GM18520 (cell line): ENCODE measurements at regions not wholly inside any gene's neighbourhood (a gene's known extent, or its start where the extent isn't known, plus 50 kb on each side); places are given as distances from the start of the nearest gene placed in this dataset.
"Not testable (repeated sequence)": the region's sequence is repeated elsewhere in the genome, so short reads cannot be mapped to it uniquely, and the experiment has no call there.

Experiments used
- ATAC-seq: cut with Tn5 transposase; IDR thresholded peaks from one replicate; pipeline ENCODE4 v1.9.1; 2021; ENCODE audit not compliant: unreplicated experiment

DNA sequence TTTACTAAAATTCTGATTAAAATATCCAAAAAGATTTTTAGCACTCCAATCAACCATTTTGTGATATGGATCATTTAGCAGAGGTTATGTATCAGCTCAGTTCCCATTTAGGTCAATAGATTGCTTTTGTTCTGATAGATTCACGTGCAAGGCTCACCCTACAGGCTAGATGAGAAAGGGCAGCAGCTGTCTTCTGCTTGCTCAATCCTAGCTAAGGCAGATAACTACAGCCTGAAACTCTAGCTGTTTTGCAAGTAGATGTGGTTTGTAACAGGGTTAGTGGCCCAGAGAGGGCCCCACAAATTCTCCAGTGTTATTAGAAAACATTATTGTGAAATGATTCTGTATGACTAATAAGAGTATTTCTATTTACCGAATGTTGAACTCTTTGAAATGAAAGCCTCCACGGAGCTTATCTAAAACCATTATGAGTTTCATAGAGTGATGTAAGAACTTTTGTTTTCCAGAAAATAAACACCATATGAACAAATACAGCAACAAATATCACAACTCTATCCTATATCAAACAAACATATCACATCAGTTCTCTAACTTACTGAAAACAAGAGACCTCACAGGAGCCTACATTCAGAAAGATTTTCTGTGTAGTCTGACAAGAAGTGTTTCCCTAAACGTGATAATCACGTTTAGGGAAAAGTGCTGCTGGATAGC lies 841.9 kb upstream of the ACO1 start:
- peak; percentile 100 for ATAC-seq

GRCh38 chr9:31554941-31555340 lies 829.5 kb upstream of the ACO1 start:
- ATAC-seq: no peak

GRCh38 chr9:31556667-31557463 lies 827.6 kb upstream of the ACO1 start:
- ATAC-seq: no peak

GRCh38 chr9:31572190-31572589 lies 812.3 kb upstream of the ACO1 start:
- not testable (repeated sequence) for ATAC-seq

DNA sequence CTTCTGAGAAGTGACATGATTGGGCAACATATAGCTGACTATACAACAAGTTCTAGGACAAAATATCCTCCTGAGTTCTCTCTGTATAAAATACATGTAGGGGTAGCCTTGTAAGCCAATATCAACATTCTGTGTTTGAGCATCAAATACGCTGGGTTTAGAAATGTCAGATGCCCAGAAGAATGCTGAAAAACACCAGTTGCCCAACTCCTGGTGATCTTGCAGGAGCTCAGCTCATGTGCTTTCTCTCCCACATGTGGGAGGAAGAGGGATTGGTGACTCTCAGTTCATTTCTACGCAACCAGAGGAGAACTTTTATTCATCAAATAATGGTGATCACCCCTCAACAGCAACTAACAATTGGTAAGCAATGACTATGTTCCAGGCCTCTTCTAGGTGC lies 810.9 kb upstream of the ACO1 start:
- ATAC-seq: no peak

DNA sequence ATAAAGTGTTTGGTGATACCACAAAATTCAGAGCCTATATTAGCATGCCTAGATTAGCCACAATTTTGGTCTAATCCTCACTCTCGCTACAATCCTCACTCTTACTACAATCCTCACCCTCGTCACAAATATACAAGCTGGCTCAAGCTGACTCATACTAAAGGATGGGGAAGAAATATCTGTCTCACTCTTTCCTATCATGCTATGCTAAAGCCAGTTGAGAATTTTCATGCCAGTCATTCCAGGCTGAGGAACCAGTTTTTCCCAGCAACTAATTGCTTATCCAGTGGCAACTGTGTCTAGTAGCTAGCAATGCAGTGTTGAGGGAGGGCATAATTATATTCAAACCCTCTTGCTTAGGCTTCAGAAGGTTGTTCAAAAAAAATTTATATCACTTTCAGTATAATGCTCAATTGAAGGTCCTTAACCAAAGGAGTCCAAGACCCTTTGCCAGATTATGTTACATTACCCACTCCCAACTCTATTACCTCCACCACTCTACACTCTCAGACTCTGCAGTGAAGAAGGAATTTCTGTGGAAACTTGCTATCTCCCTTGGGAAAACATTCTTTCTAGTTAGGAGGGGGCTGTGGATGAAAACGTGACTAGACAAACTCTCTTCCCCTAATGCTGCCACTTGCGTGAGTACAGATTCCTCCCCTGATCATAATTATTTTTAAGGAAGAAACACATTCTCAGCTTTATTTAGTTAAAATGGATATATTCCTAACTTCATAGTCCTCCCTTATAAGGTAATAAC lies 810.3 kb upstream of the ACO1 start:
- ATAC-seq: no peak

DNA sequence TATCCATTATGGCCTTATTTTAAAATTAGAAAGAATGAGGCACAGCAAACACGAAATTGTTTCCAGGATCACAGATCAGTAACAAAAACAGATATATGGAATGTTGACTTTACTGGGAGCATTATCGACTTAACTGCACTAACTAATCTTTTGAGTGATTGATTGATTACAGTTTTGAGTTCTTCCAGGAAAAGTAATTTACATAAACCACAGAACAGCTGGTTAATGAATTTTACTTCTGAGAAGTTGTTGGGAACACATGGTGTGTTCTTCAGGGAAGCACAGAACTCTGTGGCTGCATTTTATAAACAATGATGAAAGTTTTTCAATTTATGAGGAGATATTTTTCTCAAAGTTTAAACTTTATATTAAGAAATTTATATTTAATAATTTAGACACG lies 802.4 kb upstream of the ACO1 start:
- no peak for ATAC-seq

GRCh38 chr9:31582561-31582960 lies 801.9 kb upstream of the ACO1 start:
- no peak for ATAC-seq

- no peak for ATAC-seq
Observed at GRCh38 chr9:31585158-31585557, 799.3 kb upstream of the ACO1 start.

DNA sequence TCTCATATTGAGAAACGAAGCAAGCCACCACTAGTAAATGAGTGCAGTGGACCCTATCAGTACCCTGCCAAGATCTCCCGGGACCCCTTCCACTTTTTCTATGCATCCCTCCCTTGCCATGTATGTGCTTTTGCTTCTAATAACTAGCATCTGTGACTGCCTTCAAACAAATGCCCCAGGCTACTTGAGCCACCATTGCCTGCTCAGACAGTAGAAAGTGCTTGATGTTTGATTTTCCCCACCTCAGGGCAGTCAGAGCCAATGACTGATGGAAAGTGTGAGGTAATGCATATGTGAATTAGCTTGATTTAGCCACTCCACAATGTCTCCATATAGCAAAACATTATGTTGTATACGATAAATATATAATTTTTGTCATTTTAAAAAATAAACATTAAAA lies 797.3 kb upstream of the ACO1 start:
- ATAC-seq: no peak

GRCh38 chr9:31588006-31588405 lies 796.4 kb upstream of the ACO1 start:
- ATAC-seq: no peak

GRCh38 chr9:31588756-31589155 lies 795.7 kb upstream of the ACO1 start:
- no peak for ATAC-seq

DNA sequence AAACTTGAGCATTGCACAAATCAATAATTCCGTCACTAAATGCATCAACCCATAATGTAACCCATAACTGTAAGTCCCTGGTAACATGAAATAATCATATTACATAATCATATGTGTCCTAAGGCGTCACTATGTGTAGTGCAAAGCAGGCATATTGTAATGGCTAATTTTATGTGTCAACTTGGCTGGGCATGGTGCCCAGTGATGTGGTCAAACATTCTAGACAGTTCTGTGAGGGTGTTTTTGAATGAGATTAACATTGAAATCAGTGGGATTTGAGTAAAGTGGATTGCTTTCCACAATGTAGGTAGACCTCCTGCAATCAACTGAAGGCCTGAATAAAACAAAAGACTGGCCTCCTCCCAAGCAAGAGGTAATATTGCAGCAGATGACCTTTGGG lies 794.4 kb upstream of the ACO1 start:
- no peak for ATAC-seq

DNA sequence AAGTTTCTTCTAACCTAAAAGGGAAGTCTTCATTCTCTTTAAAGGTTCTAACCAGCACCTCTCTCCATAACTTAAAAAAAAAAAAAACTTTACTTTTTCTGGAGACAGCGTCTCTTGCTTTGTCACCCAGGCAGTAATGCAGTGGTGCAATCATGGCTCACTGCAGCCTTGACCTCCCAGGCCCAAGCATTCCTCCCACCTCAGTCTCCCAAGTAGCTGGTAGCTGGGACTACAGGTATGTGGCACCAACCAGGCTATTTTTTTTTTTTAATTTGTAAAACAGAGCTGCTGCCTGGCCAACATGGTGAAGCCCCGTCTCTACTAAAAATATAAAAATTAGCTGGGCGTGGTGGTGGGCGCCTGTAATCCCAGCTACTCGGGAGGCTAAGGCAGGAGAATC lies 787.4 kb upstream of the ACO1 start:
- ATAC-seq: not testable (repeated sequence)

DNA sequence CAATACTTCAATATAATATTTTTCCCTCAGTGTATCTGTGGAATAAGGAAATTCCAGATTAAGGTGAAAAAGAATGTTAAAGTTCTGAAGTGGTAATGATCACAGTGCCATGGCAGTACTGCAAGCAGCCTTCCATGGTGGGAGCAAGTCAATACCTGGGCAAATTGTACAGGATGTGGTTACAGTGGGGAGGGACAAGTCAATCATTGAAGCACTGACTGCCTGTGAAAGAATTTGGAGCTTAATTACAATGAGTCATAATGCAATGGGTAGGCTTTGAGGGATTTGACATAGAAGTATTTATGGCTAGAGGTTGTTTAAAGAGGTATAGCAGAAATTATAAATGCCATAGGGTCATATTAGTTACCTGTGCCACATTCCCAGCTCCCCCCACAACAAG lies 786.5 kb upstream of the ACO1 start:
- ATAC-seq: no peak

- ATAC-seq: no peak
Observed at GRCh38 chr9:31601666-31602065, 782.8 kb upstream of the ACO1 start.

GRCh38 chr9:31604531-31604930 lies 779.9 kb upstream of the ACO1 start:
- no peak for ATAC-seq

GRCh38 chr9:31605164-31605563 lies 779.3 kb upstream of the ACO1 start:
- no peak for ATAC-seq

GRCh38 chr9:31606678-31607077 lies 777.8 kb upstream of the ACO1 start:
- ATAC-seq: no peak

DNA sequence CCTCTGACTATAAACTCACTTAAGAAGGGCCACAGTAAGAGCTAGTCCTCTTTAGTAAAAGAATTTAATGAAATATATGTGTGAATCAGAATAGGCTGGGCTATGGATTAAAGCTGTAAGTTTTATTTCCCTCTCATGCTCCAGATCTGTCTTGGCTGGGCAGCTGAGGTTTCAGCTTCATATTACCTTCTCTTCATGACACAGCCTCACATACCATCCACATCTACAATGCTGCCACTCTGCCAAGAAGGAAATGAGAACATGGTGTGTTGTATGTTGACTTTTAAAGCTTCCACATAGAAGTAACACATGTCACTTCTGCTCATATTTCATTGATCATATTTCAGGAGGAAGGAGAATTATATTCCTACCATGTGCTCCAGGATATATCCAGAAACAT lies 776.0 kb upstream of the ACO1 start:
- no peak for ATAC-seq

GRCh38 chr9:31608881-31609280 lies 775.6 kb upstream of the ACO1 start:
- ATAC-seq: no peak
